Stimulated activated CD4-positive, alpha-beta T cell treated with anti-CD3 and anti-CD28 coated beads, Interleukin-12 subunit alpha, Interleukin-12 subunit beta, amount 100 ng/mL, for 24 hours (primary cell): ENCODE measurements at regions not wholly inside any gene's neighbourhood (a gene's known extent, or its start where the extent isn't known, plus 50 kb on each side); places are given as distances from the start of the nearest gene placed in this dataset.
"Not testable (repeated sequence)": the region's sequence is repeated elsewhere in the genome, so short reads cannot be mapped to it uniquely, and the experiment has no call there.

Experiments
- DNase-seq, 2 experiments: peaks; one replicate each; pipeline ENCODE4 v3.0.0-alpha.2; 2020; ENCODE audit warnings: low read depth in 2 of 2

DNA sequence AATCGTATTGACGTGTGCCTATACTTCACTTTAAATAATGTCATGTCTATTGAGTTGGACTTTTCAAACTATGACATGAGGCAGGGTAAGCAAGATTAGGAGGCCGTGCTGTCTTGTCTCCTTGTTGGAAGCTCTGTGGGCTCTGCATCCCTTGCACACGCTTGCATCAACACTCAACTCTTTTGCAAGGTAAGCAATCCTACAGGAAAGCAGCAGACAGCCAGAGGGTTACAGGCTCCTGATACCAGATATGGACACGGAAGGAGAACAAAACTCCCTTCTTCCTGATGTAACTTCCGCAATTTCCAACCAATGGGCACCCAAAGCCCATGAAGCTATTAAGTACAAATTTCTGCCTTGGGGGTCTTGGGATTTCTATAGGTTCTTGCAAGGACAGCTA lies 1520.7 kb upstream of the B3GALT2 start:
- no peak for DNase-seq

DNA sequence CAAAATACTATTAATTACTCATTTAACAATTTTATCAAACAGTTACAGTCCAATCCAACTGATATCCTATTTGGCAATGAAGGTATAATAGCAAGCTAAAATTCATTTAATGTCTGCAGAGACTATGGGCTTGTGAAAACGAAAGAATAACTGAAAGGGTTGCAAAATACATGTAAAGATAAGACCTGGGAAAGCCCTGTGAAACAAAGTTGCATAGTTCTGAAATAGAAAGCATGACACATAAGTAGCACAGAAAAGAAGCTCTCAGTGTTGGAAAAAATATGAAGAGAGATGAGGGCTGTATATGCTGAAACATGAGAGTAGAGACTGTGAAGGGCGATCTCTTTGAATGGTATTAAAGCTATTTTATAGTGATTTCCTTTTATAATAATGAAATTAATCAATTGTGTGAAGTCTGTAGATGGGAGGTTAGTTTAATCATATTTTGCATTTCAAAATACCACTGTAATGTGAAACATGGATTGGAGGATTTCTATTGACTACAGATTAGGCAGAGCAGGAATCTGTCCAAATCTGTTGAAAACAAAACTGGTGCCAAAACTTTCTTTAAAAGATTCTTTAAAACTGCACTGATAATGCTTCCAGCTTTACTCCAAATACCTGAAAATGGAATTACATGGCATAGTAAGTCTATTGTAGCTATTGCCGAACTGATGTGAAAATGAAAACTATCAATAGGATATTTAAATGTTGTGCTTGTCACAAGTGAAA lies 1518.9 kb upstream of the B3GALT2 start:
- no peak for DNase-seq

DNA sequence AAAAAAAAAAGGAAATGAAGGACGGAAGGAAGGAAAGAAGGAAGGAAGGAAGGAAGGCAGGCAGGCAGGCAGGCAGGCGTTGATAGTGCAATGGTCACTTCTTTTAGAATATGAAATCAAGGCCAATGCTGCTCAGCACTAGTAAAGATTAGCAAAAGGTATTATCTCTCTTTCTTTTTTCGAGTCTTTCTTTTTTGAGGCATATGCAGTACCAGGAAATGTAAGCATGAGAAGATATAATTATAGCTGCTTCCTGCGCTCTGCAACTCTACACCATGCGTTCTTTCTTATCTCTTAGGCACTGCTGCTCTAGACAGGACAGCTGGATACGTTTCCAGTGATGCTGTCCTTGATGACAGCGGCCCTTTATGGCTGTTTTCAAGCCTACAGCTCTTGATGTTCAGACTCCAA lies 1512.5 kb upstream of the B3GALT2 start:
- no peak for DNase-seq

DNA sequence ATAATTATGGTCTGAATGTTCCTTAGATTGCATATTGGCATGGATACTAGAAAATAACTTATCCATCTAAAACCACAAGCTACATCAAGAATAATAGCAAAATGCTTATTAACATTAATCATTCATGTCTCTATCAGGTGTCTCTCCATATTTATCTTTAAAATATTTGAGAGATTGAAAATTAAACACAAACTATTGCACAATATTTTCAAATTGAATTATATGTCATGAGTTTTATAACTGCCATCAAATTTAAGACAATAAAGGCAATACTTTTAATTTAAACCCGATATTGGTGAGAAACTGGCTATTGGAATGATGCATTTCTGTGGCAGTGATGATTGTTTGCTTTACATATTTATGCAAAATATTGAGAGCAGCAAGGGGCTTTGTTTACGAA lies 1506.8 kb upstream of the B3GALT2 start:
- DNase-seq, result no peak

DNA sequence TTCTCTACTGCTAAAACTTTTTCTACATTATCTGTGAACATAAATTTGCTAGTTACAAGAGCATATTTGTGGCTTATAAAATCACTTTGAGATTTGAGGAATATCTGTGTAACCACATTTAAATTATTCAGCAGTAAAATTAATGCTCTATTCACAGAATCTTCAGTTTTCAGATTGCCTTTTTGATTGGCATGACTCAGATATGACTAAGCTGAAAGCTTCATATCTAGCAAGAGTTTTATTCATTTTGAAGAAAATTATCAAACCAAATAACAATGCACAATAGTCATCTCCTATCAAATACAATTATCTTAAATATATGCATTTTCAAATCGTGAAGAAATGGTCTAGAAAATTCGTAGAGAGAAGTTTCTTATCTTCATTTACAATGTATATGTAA lies 1498.2 kb upstream of the B3GALT2 start:
- DNase-seq, result no peak

DNA sequence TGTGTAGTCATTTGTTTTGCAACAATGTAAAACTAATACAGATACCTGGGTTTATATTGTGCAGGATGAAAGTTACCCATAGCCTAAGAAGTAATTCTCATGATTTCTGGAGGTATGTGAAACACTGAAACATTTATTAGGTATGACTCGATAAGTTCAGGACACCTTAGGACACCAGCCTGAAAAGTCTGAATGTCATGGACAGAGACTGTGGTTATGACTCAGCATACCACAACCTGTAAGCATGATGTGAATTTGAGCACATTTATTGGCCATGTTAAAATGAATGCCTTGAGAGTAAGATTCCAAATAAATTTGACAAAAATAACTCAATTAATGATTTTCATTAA lies 1471.7 kb upstream of the B3GALT2 start:
- no peak for DNase-seq

DNA sequence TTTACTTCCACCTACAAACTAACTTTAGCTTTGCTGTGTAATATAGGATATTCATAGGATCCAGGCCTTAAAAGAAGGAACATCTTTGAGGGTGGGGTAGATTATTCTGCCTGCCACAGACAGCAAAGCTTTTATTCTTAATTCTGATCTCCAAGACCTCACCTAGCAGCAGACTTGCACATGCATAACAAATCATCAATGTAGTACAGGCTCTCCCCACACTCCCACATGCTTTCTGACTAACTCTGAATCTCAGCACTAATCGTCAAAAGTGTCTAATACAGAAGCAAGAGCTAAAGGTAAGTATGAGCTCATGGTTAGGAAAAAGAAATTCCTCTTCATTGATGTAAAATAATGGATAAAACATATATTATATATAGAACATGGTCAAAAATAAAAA lies 1468.5 kb upstream of the B3GALT2 start:
- no peak for DNase-seq

DNA sequence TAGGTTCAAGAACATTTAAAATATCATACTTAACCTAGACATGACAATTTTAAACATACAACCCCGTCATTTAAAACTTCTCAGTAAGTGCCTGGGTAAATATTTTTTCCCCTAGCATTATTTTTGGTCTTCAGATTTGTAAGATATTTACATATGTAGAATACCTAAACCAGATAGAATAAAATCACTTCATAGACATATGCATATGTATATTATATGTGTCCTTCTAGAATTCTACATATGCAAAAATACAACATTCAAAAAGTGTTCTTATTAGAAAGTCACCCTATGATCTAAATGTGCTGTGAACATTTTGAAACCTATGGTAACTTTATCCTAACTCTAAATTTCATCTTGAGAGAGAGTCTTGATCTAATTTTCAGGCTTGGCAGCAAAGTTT lies 1467.0 kb upstream of the B3GALT2 start:
- no peak for DNase-seq

DNA sequence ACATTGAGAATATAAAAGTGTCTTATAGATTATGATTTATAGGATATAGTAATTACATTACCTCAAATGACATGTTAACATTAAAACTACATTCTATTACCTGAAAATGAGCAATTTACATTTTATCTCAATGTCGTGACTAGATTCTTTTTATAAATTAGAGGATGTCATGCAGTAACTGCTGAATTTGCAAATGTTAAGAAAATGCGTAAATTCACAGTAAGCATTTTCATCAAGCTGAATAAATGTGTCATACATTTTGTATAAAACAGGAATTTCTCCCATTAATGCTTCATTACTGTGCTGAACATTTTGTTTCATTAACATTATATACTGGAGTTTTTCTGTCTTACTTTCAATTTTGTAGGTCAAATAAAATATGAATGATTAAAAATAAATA lies 1460.7 kb upstream of the B3GALT2 start:
- DNase-seq, result no peak

DNA sequence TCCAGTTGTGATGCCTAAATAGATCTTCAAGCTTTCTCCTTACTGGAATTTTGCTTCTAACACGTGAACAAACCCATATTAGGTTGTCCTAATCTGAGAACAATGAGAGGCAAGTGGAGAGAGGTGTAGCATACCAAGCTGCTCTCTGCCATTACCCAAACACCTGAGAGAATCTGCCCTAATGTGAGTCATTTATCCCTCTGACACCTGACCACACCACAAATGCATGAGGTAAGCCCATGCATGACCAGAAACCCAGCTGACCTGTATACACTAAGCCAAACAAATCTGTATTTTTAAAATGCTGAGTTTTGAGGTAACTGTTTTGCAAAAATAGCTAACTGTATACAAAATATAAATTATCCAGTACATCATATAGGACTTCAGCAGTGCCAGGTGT lies 1458.1 kb upstream of the B3GALT2 start:
- DNase-seq, result no peak

DNA sequence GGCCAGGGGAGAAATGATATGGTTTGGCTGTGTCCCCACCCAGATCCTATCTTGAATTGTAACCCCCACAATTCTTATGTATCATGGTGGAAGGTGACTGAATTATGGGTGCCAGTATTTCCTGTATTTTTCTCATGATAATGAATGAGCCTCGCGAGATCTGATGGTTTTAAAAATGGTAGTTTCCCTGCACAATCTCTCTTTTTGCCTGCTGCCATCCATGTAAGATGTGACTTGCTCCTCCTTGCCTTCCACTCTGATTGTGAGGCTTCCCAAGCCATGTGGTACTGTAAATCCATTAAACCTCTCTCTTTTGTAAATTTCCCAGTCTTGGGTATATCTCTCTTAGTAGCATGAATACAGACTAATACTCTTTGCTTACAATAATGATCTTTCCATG lies 1453.9 kb upstream of the B3GALT2 start:
- no peak for DNase-seq

DNA sequence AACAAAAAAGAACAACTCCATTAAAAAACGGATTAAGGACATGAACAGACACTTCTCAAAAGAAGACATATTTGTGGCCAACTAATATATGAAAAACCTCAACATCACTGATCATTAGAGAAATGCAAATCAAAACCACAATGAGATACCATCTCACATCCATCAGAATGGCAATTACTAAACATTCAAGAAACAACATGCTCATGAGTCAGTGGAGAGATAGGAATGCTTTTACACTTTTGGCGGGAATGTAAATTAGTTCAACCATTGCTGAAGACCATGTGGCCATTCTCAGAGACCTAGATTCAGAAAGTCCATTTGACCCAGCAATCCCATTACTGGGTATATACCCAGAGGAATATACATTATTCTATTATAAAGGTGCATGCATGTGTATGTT lies 1442.6 kb upstream of the B3GALT2 start:
- no peak for DNase-seq

DNA sequence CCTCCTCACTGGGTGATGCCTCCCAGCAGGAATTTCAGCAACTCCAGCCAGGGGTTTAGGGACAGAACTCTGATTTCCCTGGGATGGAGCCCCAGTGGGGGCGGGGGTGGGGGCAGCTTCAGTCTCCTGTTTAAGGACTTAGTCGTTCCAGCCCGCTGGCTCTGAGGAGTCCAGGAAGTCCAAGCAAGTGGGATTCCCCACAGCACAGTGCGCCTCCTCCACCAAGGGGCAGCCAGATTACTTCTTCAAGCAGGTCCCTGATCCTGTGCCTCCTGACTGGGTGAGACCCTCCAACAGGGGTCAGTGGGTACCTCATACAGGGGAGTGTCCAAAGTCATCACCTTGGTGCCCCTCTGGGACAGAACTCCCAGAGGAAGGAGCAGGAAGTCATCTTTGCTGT lies 1438.4 kb upstream of the B3GALT2 start:
- DNase-seq, result no peak

DNA sequence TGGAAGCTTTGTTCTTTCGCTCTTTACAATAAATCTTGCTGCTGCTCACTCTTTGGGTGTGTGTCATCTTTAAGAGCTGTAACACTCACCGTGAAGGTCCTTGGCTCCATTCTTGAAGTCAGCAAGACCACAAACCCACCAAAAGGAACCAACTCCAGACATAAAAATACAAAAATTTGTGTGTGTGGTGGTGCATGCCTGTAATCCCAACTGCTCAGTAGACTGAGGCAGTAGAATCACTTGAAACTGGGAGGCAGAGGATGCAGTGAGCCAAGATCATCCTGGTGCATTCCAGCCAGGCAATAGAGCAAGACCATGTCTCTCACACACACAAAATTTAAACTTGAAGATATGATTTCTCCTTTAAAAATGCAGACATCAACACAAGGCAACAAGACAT lies 1431.7 kb upstream of the B3GALT2 start:
- no peak for DNase-seq

DNA sequence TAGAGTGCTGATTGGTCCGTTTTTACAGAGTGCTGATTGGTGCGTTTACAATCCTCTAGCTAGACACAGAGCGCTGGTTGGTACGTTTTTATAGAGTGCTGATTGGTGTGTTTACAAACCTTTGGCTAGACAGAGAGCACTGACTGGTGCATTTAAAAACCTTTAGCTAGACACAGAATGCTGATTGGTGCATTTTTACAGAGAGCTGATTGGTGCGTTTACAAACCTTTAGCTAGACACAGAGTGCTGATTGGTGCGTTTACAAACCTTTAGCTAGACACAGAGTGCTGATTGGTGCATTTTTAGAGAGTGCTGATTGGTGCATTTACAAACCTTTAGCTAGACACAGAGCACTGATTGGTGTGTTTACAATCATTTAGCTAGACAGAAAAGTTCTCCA lies 1430.9 kb upstream of the B3GALT2 start:
- DNase-seq, result not testable (repeated sequence)

DNA sequence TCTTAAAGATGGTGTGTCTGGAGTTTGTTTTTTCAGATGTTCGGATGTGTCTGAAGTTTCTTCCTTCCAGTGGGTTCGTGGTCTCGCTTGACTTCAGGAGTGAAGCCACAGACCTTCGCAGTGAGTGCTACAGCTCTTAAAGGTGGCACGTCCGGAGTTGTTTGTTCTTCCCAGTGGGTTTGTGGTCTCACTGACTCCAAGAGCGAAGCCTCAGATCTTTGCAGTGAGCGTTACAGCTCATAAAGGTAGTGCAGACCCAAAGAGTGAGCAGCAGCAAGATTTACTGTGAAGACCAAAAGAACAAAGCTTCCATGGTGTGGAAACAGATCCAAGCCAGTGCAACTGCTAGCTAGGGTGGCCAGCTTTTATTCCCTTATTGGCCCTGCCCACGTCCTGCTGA lies 1430.4 kb upstream of the B3GALT2 start:
- DNase-seq, result no peak

DNA sequence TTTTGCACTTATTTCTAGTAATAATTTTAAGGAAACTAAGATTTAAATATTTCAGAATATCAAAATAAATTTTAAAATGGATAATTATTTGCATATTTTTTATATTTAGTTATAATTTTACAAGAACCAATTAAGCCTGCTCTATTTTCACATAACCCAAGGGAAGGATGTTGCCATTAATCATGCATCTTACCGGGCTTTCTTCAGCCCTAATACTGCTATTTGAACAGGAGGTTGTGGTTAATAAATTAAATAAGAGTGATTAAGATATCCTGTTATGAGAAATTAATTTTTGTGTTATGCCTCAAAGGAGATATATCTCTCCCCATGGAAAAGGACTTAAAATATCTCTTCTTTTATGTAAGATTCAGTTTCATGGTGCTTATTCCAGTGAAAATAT lies 1415.8 kb upstream of the B3GALT2 start:
- DNase-seq, result no peak

DNA sequence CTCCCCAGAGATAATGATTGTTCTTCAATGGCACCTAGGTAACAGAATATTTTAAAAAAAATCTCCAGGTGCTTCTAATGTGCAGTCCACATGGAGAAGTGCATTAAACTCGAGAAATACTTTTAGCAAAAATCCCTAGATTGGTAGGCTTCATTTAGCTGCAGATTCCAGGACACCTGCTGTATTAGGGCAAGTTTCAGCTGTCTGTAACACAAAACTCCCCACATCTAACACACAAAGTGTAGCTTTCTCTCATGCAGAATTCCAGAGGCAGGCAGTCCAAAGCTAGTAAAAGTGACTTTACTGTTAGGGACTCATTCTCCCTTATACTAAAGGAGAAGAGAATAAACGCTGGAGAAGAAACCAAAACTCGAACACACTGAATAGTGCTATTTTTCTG lies 1414.3 kb upstream of the B3GALT2 start:
- DNase-seq, result no peak

DNA sequence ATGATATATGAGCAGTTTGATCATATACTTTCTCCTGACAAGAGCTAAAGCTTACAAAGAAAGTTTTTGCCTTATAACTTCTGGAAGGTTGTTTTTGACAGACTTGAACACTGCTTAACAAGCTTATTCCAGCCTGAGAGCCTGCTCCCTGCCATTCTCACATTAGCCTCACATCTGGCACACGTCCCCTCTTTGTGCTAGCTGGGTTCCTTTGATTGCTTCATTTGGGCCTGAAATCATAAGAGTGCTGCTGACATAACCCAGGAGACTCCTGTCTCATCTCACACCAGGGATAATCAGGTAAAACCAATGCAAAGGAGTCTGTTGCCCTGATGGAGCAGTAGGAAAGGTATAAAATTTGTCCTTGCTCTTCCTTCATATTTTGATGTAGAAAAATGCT lies 1411.7 kb upstream of the B3GALT2 start:
- DNase-seq, result no peak

DNA sequence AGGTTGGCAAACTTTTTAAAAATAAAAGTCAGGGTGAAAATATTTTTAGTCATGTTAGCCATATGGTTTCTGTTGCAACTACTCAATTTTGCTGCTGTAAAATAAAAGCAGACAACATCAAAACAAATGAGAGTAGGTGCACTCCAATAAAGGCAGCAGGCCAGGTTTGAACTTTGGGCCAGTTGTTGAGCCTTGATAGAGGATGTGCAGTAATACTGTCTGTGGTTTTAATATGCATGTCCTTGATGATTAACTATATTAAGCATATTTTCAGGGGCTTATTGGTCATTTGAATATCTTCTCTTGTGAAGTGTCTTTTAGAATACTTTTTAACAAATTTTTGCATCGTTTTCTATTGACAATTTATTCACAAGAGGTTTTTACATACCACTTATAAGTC lies 1399.9 kb upstream of the B3GALT2 start:
- no peak for DNase-seq

DNA sequence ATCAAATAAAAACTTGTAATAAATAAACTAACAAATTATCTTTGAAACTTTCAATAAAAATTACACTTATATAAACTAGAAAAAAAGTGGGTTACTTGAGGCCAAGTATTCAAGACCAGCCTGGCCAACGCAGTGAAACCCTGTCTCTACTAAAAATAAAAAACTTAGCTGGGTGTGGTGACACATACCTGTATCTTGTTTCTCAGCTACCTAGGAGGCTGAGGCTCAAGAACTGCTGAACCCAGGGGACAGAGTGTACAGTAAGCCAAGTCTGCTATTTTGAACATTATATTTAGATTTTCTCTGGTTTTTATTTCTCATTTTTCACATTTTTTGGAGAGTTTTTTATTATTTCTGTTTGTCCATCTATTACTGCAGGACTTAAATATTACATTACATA lies 1397.6 kb upstream of the B3GALT2 start:
- DNase-seq, result no peak

DNA sequence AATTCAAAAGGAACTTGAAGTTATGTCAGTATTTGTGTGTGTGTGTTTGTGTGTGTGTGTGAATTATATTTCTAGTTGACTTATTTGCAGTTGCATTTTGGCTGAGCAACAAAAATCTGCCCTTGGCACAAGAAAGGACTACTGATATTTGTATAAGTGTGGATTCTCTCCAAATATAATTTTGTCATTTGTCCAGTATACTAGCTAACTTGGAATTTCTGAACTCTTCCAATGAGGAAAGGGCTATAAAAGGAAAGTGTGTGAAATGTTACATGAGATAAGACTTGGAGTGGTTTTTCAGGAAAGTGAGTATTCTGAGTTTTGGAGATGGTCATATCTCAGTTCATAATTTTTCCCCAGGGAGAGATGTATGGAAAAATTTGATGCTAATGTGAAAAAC lies 1384.1 kb upstream of the B3GALT2 start:
- DNase-seq, result no peak

DNA sequence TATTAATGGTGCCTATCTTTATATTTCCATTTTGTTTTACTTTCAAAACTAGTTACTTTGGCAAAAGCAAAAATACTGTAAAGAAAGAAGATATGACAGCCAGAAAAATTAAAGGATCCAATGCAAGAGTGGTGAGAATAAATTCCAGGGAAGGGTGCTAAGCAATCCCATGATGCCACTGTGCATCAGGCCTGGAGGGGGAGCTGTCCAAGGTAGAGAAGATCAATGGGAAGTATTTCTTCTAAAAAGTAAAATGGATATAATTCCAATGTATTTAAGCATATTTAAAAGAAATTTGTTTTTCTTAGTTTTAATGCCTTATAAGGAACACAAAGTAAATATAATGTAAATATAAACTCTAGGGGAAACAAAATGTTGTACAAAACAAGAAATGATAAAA lies 1382.2 kb upstream of the B3GALT2 start:
- no peak for DNase-seq

DNA sequence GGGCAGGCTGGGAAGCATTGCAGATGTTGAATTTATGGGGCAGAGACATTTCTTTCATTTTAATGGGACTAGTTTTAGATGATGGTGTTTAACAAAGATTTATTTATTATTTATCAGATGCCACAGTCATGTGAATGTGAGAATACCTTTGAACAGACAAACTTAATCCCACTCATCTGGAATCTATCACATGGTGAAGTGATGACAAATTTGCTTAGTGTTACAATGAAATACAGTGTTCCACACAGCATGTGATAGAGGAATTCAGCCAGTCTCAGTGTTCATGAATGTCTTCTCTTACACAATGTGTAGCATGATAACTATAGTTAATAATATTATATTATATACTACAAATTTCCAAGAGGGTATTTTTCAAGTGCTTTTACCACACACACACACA lies 1361.7 kb upstream of the B3GALT2 start:
- DNase-seq, result no peak

DNA sequence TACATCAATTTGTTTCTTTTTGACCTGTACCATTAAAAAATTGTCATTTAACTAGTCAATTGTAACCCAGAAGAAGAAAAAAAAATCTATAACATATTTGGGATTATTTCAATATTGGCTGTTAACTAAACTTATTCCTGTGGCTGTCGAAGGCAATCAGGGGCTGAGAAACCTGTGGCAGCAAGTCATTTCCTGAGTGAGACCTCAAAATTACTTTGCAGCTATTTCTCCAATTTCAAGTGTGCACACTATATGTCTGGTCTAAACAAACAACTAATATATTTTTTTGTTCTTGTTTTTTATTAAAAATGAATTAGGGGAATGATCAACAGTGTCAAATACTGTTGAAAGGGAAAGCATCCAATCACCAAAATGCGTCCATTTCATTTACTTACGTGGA lies 1357.6 kb upstream of the B3GALT2 start:
- DNase-seq, result no peak
